Kidney epithelial cell (primary cell): ENCODE measurements at regions not wholly inside any gene's neighbourhood (a gene's known extent, or its start where the extent isn't known, plus 50 kb on each side); places are given as distances from the start of the nearest gene placed in this dataset.
A peak's percentile ranks its signal among the peaks of the same experiment; 100 is the strongest.

Source experiments
- DNase-seq: peaks from one replicate; pipeline ENCODE4 v3.0.0-alpha.2; 2010; ENCODE audit warnings: low read depth
- H3K27me3 ChIP-seq: 2 replicates; pipeline ENCODE4 v1.6.0; 2011; ENCODE audit warnings: low read length; ENCODE audit not compliant: control insufficient read depth, insufficient read depth
- H3K36me3 ChIP-seq: 2 replicates; pipeline ENCODE4 v1.5.1; 2011; ENCODE audit warnings: low read length; ENCODE audit not compliant: control insufficient read depth, insufficient read depth
- H3K4me3 ChIP-seq: 2 replicates; pipeline ENCODE4 v1.5.1; 2011; ENCODE audit warnings: low read depth, mild to moderate bottlenecking, control low read depth, low read length
- CTCF ChIP-seq: IDR thresholded peaks from 2 replicates; pipeline ENCODE4 v1.5.1; 2011; ENCODE audit warnings: mild to moderate bottlenecking, moderate library complexity, low read length, control low read depth, inconsistent platforms; ENCODE audit not compliant: insufficient read depth, poor library complexity, severe bottlenecking

DNA sequence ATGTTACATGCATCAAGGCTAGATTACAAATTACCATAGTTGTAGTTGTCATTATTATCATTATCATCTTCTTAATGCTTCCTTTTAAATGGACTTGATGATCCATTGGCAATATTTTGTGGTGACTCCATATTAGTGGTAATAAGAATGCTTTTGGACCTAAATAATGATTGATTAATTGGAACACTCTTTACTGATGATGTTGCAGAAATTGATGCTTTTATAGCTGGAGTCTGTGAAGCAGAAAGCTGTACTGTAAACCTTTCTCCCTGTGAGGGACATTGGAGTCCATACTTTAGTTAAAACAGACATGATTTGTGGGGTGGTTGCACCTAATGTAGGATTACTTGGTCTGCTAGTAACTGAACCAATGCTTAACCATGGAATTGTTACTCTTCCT lies 190.4 kb downstream of the ATXN7L3B start:
- no peak for TF ChIP-seq CTCF
- H3K4me3 ChIP-seq, result no peak overlapping the region
- H3K36me3 ChIP-seq, result no peaks in the 10 kb centered on the region
- no peaks in the 10 kb centered on the region for H3K27me3 ChIP-seq
- DNase-seq, result no peak

- TF ChIP-seq CTCF, result no peak
- Histone ChIP-seq H3K27me3 (no peaks in the 10 kb centered on the region), H3K4me3 (no peak overlapping the region), H3K36me3 (no peaks in the 10 kb centered on the region)
- DNase-seq, result no peak
Measured at GRCh38 chr12:74732164-74732784, 194.6 kb downstream of the ATXN7L3B start.

- Histone ChIP-seq H3K27me3 (no peaks in the 10 kb centered on the region), H3K4me3 (no peak overlapping the region), H3K36me3 (no peaks in the 10 kb centered on the region)
- no peak for DNase-seq
- no peak for TF ChIP-seq CTCF
Measured at GRCh38 chr12:74732826-74733225, 195.2 kb downstream of the ATXN7L3B start.

DNA sequence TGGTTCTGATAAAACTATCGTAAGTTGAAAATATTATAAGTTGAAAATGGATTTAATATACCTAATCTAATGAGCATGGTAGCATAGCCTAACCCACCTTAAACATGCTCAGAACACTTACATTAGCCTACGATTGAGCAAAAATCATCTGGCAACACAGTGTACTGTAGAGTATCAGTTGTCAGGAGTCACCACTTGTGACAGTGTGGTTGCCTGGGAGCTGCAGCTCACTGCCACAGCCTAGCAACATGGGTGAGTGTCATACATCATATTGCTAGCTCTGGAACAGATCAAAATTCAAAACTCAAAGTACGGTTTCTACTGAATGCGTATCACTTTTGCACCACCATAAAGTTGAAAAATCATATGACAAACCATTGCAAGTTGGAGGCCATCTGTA lies 203.5 kb downstream of the ATXN7L3B start:
- Histone ChIP-seq H3K27me3 (no peaks in the 10 kb centered on the region), H3K36me3 (no peaks in the 10 kb centered on the region), H3K4me3 (no peak overlapping the region)
- no peak for DNase-seq
- no peak for TF ChIP-seq CTCF

GRCh38 chr12:74747305-74747704 lies 209.7 kb downstream of the ATXN7L3B start:
- H3K36me3 ChIP-seq, result no peaks in the 10 kb centered on the region
- H3K27me3 ChIP-seq, result no peaks in the 10 kb centered on the region
- DNase-seq, result peak; percentile 16
- no peak overlapping the region for H3K4me3 ChIP-seq
- peak; percentile 41 for TF ChIP-seq CTCF

GRCh38 chr12:74751441-74751840 lies 213.8 kb downstream of the ATXN7L3B start:
- no peak for DNase-seq
- no peak for TF ChIP-seq CTCF
- Histone ChIP-seq H3K4me3 (no peak overlapping the region), H3K36me3 (no peaks in the 10 kb centered on the region), H3K27me3 (no peaks in the 10 kb centered on the region)
